T-helper 17 cell (primary cell): ENCODE measurements at regions not wholly inside any gene's neighbourhood (a gene's known extent, or its start where the extent isn't known, plus 50 kb on each side); places are given as distances from the start of the nearest gene placed in this dataset.
"Not testable (repeated sequence)": the region's sequence is repeated elsewhere in the genome, so short reads cannot be mapped to it uniquely, and the experiment has no call there.

Experiments
- ATAC-seq: fragments of 150-1000 bp; cut with Tn5 transposase; 2 replicates; pipeline ENCODE4 v1.10.0; 2021; ENCODE audit warnings: mild to moderate bottlenecking, moderate library complexity
- DNase-seq, 3 donors: peaks; one replicate each; pipeline versions ENCODE4 v3.0.0 to v3.0.0-alpha.2; 2020 to 2021
- H3K9me3 ChIP-seq: one replicate; pipeline ENCODE4 v1.7.0; 2013; ENCODE audit warnings: low read length, mild to moderate bottlenecking; ENCODE audit not compliant: control insufficient read depth, poor library complexity, severe bottlenecking
- H3K27ac Mint-ChIP-seq: one replicate; pipeline ENCODE4 v1.8.0; 2022; ENCODE audit warnings: mild to moderate bottlenecking, moderate library complexity, mixed read lengths
- H3K27me3 Mint-ChIP-seq: one replicate; pipeline ENCODE4 v1.8.0; 2022; ENCODE audit warnings: mixed read lengths
- H3K36me3 Mint-ChIP-seq: one replicate; pipeline ENCODE4 v1.8.0; 2022; ENCODE audit warnings: low read depth, mixed read lengths
- H3K4me1 Mint-ChIP-seq: one replicate; pipeline ENCODE4 v1.8.0; 2022; ENCODE audit warnings: mild to moderate bottlenecking, mixed read lengths
- H3K4me3 Mint-ChIP-seq: one replicate; pipeline ENCODE4 v1.8.0; 2022; ENCODE audit warnings: mild to moderate bottlenecking, moderate library complexity, mixed read lengths

GRCh38 chr7:115825456-115826115, 205.0 kb downstream of the TFEC start:
- no peaks in the 10 kb centered on the region for H3K9me3 ChIP-seq
- no peaks in the 10 kb centered on the region for H3K4me1 Mint-ChIP-seq
- H3K27ac Mint-ChIP-seq, result no peak overlapping the region
- no peak for DNase-seq
- H3K27me3 Mint-ChIP-seq, result no peaks in the 10 kb centered on the region
- H3K36me3 Mint-ChIP-seq, result no peaks in the 10 kb centered on the region
- no peak overlapping the region for H3K4me3 Mint-ChIP-seq
- ATAC-seq, result no peak

- H3K9me3 ChIP-seq, result no peaks in the 10 kb centered on the region
- no peak for ATAC-seq
- Mint-ChIP-seq H3K4me3 (no peak overlapping the region), H3K27ac (no peak overlapping the region), H3K27me3 (no peaks in the 10 kb centered on the region), H3K4me1 (no peaks in the 10 kb centered on the region), H3K36me3 (no peaks in the 10 kb centered on the region)
- DNase-seq, result no peak
Observed at GRCh38 chr7:115822801-115823200, 207.8 kb downstream of the TFEC start.

GRCh38 chr7:115822380-115822779, 208.2 kb downstream of the TFEC start:
- ATAC-seq, result no peak
- Mint-ChIP-seq H3K27me3 (no peaks in the 10 kb centered on the region), H3K4me3 (no peak overlapping the region), H3K4me1 (no peaks in the 10 kb centered on the region), H3K27ac (no peak overlapping the region), H3K36me3 (no peaks in the 10 kb centered on the region)
- no peak for DNase-seq
- no peaks in the 10 kb centered on the region for H3K9me3 ChIP-seq

- H3K4me3 Mint-ChIP-seq, result no peak overlapping the region
- DNase-seq (no peak), ATAC-seq (no peak)
- no peaks in the 10 kb centered on the region for H3K9me3 ChIP-seq
- no peak overlapping the region for H3K27ac Mint-ChIP-seq
- no peaks in the 10 kb centered on the region for H3K36me3 Mint-ChIP-seq
- H3K27me3 Mint-ChIP-seq, result peaks cover 8% of the 10 kb centered on the region
- H3K4me1 Mint-ChIP-seq, result no peaks in the 10 kb centered on the region
Observed at GRCh38 chr7:115816318-115816974, 214.1 kb downstream of the TFEC start.

GRCh38 chr7:115812794-115813193, 217.8 kb downstream of the TFEC start:
- H3K36me3 Mint-ChIP-seq, result no peaks in the 10 kb centered on the region
- peaks cover 3% of the 10 kb centered on the region for H3K4me1 Mint-ChIP-seq
- DNase-seq (no peak), ATAC-seq (no peak)
- no peaks in the 10 kb centered on the region for H3K9me3 ChIP-seq
- H3K27ac Mint-ChIP-seq, result no peak overlapping the region
- peaks cover 15% of the 10 kb centered on the region for H3K27me3 Mint-ChIP-seq
- no peak overlapping the region for H3K4me3 Mint-ChIP-seq

- H3K36me3 Mint-ChIP-seq, result no peaks in the 10 kb centered on the region
- H3K27ac Mint-ChIP-seq, result no peak overlapping the region
Observed at GRCh38 chr7:115805458-115805857, 225.1 kb downstream of the TFEC start.

GRCh38 chr7:115802415-115802814, 228.1 kb downstream of the TFEC start:
- no peak for ATAC-seq
- Mint-ChIP-seq H3K36me3 (no peaks in the 10 kb centered on the region), H3K27me3 (peaks cover 17% of the 10 kb centered on the region), H3K4me3 (no peak overlapping the region), H3K4me1 (peaks cover 2% of the 10 kb centered on the region), H3K27ac (no peak overlapping the region)
- no peaks in the 10 kb centered on the region for H3K9me3 ChIP-seq
- DNase-seq, result no peak

More at GRCh38 chr7:115805458-115805857, 225.1 kb downstream of the TFEC start:
- Mint-ChIP-seq H3K27me3 (peaks cover 8% of the 10 kb centered on the region), H3K4me3 (no peak overlapping the region), H3K4me1 (peaks cover 3% of the 10 kb centered on the region)
- H3K9me3 ChIP-seq, result no peaks in the 10 kb centered on the region
- no peak for DNase-seq
- ATAC-seq, result no peak

- Mint-ChIP-seq H3K27ac (peak overlapping the region; percentile 12), H3K4me1 (peaks cover 2% of the 10 kb centered on the region), H3K36me3 (peaks cover 2% of the 10 kb centered on the region), H3K4me3 (no peak overlapping the region), H3K27me3 (peaks cover 17% of the 10 kb centered on the region)
- no peak for DNase-seq
- H3K9me3 ChIP-seq, result no peaks in the 10 kb centered on the region
- ATAC-seq, result no peak
Observed at GRCh38 chr7:115799430-115799829, 231.1 kb downstream of the TFEC start.

- Mint-ChIP-seq H3K27ac (no peak overlapping the region), H3K27me3 (peaks cover 3% of the 10 kb centered on the region)
- no peak for ATAC-seq
Observed at GRCh38 chr7:115793958-115794702, 236.4 kb downstream of the TFEC start.

GRCh38 chr7:115789901-115790300, 240.7 kb downstream of the TFEC start:
- peaks cover 4% of the 10 kb centered on the region for H3K27me3 Mint-ChIP-seq
- no peaks in the 10 kb centered on the region for H3K36me3 Mint-ChIP-seq
- ATAC-seq (no peak), DNase-seq (no peak)
- H3K4me1 Mint-ChIP-seq, result no peaks in the 10 kb centered on the region
- H3K9me3 ChIP-seq, result no peaks in the 10 kb centered on the region
- no peak overlapping the region for H3K27ac Mint-ChIP-seq
- H3K4me3 Mint-ChIP-seq, result no peak overlapping the region

More at GRCh38 chr7:115793958-115794702, 236.4 kb downstream of the TFEC start:
- peaks cover 2% of the 10 kb centered on the region for H3K36me3 Mint-ChIP-seq
- H3K4me1 Mint-ChIP-seq, result no peaks in the 10 kb centered on the region
- DNase-seq, result no peak
- H3K9me3 ChIP-seq, result no peaks in the 10 kb centered on the region
- no peak overlapping the region for H3K4me3 Mint-ChIP-seq

- not testable (repeated sequence) for H3K4me1 Mint-ChIP-seq, H3K36me3 Mint-ChIP-seq, DNase-seq, H3K27ac Mint-ChIP-seq, H3K27me3 Mint-ChIP-seq, H3K9me3 ChIP-seq, H3K4me3 Mint-ChIP-seq, ATAC-seq
Observed at GRCh38 chr7:115789473-115789872, 241.1 kb downstream of the TFEC start.

- ATAC-seq (no peak), DNase-seq (no peak)
- Mint-ChIP-seq H3K4me3 (no peak overlapping the region), H3K36me3 (no peaks in the 10 kb centered on the region), H3K27me3 (peaks cover 6% of the 10 kb centered on the region), H3K27ac (no peak overlapping the region), H3K4me1 (no peaks in the 10 kb centered on the region)
- H3K9me3 ChIP-seq, result no peaks in the 10 kb centered on the region
Observed at GRCh38 chr7:115782696-115783490, 247.7 kb downstream of the TFEC start.

- Mint-ChIP-seq H3K4me3 (no peak overlapping the region), H3K27me3 (no peaks in the 10 kb centered on the region), H3K4me1 (no peaks in the 10 kb centered on the region), H3K36me3 (no peaks in the 10 kb centered on the region), H3K27ac (no peak overlapping the region)
- no peaks in the 10 kb centered on the region for H3K9me3 ChIP-seq
- DNase-seq (no peak), ATAC-seq (no peak)
Observed at GRCh38 chr7:115779561-115779960, 251.0 kb downstream of the TFEC start.
